ENCODE measurements at regions not wholly inside any gene's neighbourhood (a gene's known extent, or its start where the extent isn't known, plus 50 kb on each side); places are given as distances from the start of the nearest gene placed in this dataset.

- FAIRE-seq (no peak), DNase-seq (no peak)
- no peak for TF ChIP-seq CTCF (IDR thresholded peaks at IDR 0.05; ENCODE audit: borderline replicate concordance, extremely low read depth, insufficient read depth)
- H3K4me3 ChIP-seq (ENCODE audit: low read length in 3 of 3), result no peak overlapping the region
- H3K27ac ChIP-seq (ENCODE audit: low read depth in 2 of 2, low read length in 2 of 2), result no peak overlapping the region
- no peaks in the 10 kb centered on the region for H3K27me3 ChIP-seq (ENCODE audit: control insufficient read depth, insufficient read depth, low read length)
- no peaks in the 10 kb centered on the region for H3K9me3 ChIP-seq (ENCODE audit: control insufficient read depth in 2 of 3, insufficient read depth in 1 of 3, low read length in 3 of 3)
- H3K9ac ChIP-seq (ENCODE audit: low read length in 3 of 3), result no peak overlapping the region
- H3K36me3 ChIP-seq (ENCODE audit: control insufficient read depth in 2 of 3, insufficient read depth in 3 of 3, low read length in 3 of 3), result no peaks in the 10 kb centered on the region
- intact Hi-C loops (cut with DNase I), result no loop called here
- no peaks in the 10 kb centered on the region for H3K4me1 ChIP-seq (ENCODE audit: control insufficient read depth in 2 of 3, insufficient read depth in 2 of 3, low read depth in 1 of 3, low read length in 3 of 3)
Observed at GRCh38 chr1:57712846-57713245, 289.0 kb upstream of the DAB1 start.

GRCh38 chr1:57711326-57711725, 287.5 kb upstream of the DAB1 start:
- Histone ChIP-seq H3K4me1 (ENCODE audit: control insufficient read depth in 2 of 3, insufficient read depth in 2 of 3, low read depth in 1 of 3, low read length in 3 of 3) (no peaks in the 10 kb centered on the region), H3K9ac (ENCODE audit: low read length in 3 of 3) (no peak overlapping the region), H3K27ac (ENCODE audit: low read depth in 2 of 2, low read length in 2 of 2) (no peak overlapping the region), H3K27me3 (ENCODE audit: control insufficient read depth, insufficient read depth, low read length) (no peaks in the 10 kb centered on the region), H3K4me3 (ENCODE audit: low read length in 3 of 3) (no peak overlapping the region), H3K36me3 (ENCODE audit: control insufficient read depth in 2 of 3, insufficient read depth in 3 of 3, low read length in 3 of 3) (no peaks in the 10 kb centered on the region), H3K9me3 (ENCODE audit: control insufficient read depth in 2 of 3, insufficient read depth in 1 of 3, low read length in 3 of 3) (no peaks in the 10 kb centered on the region)
- DNase-seq (no peak), FAIRE-seq (no peak)
- no peak for TF ChIP-seq CTCF (IDR thresholded peaks at IDR 0.05; ENCODE audit: borderline replicate concordance, extremely low read depth, insufficient read depth)
- intact Hi-C loops (cut with DNase I), result no loop called here

GRCh38 chr1:57707631-57708030, 283.8 kb upstream of the DAB1 start:
- Histone ChIP-seq H3K27me3 (ENCODE audit: control insufficient read depth, insufficient read depth, low read length) (no peaks in the 10 kb centered on the region), H3K4me3 (ENCODE audit: low read length in 3 of 3) (no peak overlapping the region), H3K9me3 (ENCODE audit: control insufficient read depth in 2 of 3, insufficient read depth in 1 of 3, low read length in 3 of 3) (no peaks in the 10 kb centered on the region), H3K4me1 (ENCODE audit: control insufficient read depth in 2 of 3, insufficient read depth in 2 of 3, low read depth in 1 of 3, low read length in 3 of 3) (no peaks in the 10 kb centered on the region), H3K36me3 (ENCODE audit: control insufficient read depth in 2 of 3, insufficient read depth in 3 of 3, low read length in 3 of 3) (no peaks in the 10 kb centered on the region), H3K9ac (ENCODE audit: low read length in 3 of 3) (no peak overlapping the region), H3K27ac (ENCODE audit: low read depth in 2 of 2, low read length in 2 of 2) (no peak overlapping the region)
- DNase-seq (no peak), FAIRE-seq (no peak)
- intact Hi-C loops (cut with DNase I), result no loop called here
- TF ChIP-seq CTCF (IDR thresholded peaks at IDR 0.05; ENCODE audit: borderline replicate concordance, extremely low read depth, insufficient read depth), result no peak

- H3K27me3 ChIP-seq (ENCODE audit: control insufficient read depth, insufficient read depth, low read length), result no peaks in the 10 kb centered on the region
- H3K4me1 ChIP-seq (ENCODE audit: control insufficient read depth in 2 of 3, insufficient read depth in 2 of 3, low read depth in 1 of 3, low read length in 3 of 3), result no peaks in the 10 kb centered on the region
- no peak overlapping the region for H3K27ac ChIP-seq (ENCODE audit: low read depth in 2 of 2, low read length in 2 of 2)
- no peaks in the 10 kb centered on the region for H3K9me3 ChIP-seq (ENCODE audit: control insufficient read depth in 2 of 3, insufficient read depth in 1 of 3, low read length in 3 of 3)
- H3K36me3 ChIP-seq (ENCODE audit: control insufficient read depth in 2 of 3, insufficient read depth in 3 of 3, low read length in 3 of 3), result no peaks in the 10 kb centered on the region
- H3K4me3 ChIP-seq (ENCODE audit: low read length in 3 of 3), result no peak overlapping the region
- FAIRE-seq (no peak), DNase-seq (no peak)
- intact Hi-C loops (cut with DNase I), result no loop called here
- no peak for TF ChIP-seq CTCF (IDR thresholded peaks at IDR 0.05; ENCODE audit: borderline replicate concordance, extremely low read depth, insufficient read depth)
- no peak overlapping the region for H3K9ac ChIP-seq (ENCODE audit: low read length in 3 of 3)
Observed at GRCh38 chr1:57704811-57705210, 281.0 kb upstream of the DAB1 start.
